ENCODE measurements at regions not wholly inside any gene's neighbourhood (a gene's known extent, or its start where the extent isn't known, plus 50 kb on each side); places are given as distances from the start of the nearest gene placed in this dataset.
"Not testable (repeated sequence)": the region's sequence is repeated elsewhere in the genome, so short reads cannot be mapped to it uniquely, and the experiment has no call there.

DNA sequence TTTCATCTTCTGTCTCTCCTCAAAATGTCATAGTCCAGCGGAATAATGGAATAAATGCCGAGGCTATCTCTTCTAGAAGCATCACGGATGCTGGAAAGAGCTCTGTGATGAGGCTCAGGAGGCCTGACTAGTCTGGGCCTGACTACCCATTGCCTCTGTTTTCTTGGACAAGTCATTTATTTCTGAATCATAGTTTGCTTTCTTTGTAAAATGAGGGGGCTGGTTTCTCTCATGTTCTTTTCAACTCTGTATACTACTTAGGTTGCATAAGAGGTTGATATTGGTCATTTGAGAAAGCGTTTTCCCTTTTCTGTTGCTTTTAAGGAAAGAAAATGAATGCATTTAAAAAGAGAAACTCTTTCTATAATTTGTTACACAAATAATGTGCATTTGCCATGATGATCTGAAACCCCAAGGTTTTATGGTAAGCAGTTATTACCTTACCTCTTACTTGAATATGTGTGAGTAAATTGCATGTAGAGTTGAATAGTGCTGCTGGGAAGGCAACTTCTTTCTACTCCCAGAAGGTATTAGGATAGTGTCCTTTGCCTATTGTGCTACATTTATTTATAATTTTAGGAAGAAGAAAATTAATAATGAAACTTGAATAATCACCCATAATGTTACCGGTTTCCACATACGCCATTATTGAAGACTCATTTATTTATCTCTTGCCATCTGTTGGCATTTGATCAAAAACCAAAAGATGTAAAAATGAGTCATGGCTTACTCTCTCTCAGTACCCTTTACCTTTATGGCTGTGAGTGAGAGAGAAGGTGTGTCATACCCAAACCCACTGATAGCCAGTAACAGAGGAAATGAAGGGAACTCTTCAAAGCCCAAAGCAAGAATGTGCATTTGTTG is 179.1 kb downstream of the FASLG start:
- no peak for DNase-seq (ENCODE audit: low read depth)

DNA sequence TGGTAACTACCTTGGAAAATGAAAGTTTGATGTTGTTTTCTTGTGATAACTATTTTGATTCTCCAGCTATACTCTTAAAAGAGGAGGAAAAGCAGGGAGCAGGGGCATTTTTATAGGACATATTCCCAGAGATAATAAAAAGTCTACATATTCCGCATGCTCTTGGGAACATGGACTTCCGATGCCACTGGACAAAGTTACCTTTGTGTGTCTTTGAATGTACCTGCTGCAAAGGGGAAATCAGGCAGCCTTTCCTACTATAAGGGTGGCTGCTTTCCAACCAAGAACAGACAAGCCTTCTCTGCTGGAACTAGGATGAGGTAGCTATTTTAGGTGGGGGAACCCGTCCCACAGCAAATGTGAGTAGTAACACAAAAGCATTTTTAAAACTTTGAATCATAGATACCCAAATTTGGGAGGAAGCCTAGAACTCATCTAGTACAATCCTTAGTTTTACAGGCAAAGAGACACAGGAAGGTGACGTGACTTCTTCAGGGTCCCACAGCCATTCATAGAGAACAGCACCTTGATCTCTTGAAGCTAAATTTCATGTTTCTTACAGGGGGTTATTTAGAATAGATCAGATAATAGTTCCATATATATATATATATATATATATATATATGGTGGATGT is 179.9 kb downstream of the FASLG start:
- DNase-seq (ENCODE audit: low read depth) = no peak

DNA sequence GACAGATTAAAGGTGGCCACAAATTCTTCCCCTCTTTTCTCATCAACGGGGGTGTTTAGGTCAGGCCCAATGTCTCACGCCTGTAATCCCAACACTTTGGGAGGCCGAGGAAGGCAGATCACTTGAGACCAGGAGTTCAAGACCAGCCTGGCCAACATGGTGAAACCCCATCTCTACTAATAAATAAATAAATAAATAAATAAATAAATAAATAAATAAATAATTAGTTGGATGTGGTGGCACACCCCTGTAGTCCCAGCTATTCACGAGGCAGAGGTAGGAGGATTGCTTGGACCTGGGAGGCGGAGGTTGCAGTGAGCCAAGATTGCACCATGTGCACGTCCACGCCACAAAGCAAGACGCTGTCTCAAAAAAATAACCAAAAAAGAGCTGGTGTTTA is 180.7 kb downstream of the FASLG start:
- DNase-seq (ENCODE audit: low read depth) = not testable (repeated sequence)

DNA sequence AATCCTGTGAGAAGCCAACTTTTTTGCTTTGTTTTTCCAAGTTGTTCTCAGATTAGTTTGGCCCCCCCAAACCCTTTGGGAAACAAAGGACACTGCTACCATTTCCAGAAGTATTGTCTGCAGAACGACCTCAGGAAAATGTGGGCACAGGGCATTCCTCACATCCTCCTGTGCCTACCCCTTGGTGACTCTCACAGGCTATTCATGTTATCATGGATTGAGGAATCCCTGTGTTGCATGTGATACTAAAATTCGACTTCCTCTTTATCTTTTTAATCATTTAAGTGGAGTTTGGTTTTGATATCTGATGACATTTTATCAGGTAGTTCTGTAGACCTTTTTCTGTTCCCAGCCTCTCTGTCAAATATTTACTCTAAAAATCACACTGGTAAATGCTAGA is 184.5 kb downstream of the FASLG start:
- DNase-seq (ENCODE audit: low read depth) = no peak

DNA sequence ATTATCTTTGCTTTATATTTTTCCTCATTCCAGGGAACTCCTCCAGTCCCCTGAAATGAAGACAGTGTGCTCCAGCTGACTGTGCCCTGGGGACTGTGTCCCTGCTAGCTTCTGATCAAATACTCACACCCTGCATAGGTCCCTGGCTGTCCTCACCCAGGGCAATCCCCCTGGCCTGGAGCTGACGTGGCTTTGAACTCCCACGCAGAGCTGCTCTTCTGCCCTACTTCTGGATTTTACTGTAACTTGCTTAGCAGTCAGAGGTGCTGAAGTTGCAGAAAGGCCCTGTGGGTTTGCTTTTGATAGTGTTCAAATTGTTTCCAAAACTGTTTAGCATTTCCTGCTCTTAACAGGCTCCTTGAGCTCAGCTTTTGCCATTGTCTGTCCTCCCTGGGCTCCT is 186.5 kb downstream of the FASLG start:
- DNase-seq (ENCODE audit: low read depth) = no peak

DNA sequence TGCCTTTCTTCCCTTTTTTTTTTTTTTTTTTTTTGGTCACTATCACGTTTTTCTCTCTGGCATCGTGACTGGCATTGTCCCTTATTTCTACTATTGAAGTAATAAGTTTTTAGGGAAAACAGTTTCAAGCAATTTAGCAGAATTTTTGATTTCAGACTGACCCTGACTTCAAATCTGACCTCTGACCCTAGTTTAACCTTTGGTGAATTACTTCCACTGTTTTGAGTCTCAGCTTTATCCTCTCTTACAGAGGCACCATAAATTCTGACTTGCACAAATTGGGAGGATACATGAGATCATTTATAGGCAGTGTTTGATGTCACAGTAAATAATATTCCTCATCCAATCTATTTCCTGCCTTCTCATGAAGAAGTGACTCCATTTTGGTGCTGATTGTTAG is 187.0 kb downstream of the FASLG start:
- no peak for DNase-seq (ENCODE audit: low read depth)

DNA sequence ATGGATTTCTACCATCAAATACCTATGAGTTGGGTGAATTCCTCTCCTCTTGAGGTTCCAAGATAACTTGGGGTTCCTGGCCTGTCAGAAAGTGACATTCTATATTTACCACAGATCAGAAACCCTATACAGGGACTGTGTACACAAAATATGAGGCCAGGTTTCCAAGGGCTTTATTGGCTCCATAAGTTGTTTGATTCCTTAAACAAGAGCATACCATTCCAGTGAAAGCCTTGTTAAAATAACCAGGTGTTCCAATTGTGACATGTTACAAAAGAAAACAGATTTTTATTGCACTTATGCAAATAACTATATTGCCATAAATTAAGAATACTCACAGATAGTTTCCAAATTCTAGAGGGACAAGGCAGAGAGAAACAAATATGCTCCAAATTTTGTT is 188.9 kb downstream of the FASLG start:
- not testable (repeated sequence) for DNase-seq (ENCODE audit: low read depth)

DNA sequence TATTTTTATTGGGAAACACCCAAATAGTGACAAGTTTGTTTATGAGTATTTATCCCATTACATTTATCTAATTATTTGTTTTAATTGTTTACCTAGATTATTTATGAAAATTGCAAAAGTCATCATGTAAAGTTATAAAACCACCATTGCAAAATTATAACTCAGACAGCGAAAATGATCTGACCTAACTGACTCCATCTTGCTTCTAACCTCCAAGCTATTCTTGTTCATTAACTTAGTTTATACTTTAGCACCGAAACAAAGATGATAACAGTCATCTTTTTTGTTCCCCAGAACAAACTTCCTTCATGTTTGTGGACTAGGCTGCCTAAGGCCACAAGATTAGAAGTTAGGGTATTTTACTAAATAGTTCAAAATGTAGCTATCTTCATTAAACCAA is 190.8 kb downstream of the FASLG start:
- DNase-seq (ENCODE audit: low read depth) = no peak

DNA sequence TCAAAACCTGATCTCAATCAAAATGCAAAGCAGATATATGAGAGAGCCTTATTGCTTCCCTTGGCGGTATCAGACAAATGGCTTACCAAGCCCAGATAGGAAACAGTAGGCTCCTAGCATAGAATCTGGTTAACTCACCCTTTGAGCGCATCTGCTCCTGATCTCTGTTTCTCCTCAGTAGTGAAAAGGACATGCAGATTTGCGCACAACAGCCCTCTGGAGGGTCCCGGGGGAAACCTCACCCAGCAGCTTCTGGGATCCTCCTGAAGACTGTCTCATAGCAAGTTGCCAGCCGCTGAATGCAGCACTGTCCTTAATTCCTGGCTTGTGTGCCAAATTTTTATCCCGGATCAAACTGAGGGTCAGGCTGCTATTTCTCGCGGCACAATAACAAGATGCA is 192.2 kb downstream of the FASLG start:
- no peak for DNase-seq (ENCODE audit: low read depth)

DNA sequence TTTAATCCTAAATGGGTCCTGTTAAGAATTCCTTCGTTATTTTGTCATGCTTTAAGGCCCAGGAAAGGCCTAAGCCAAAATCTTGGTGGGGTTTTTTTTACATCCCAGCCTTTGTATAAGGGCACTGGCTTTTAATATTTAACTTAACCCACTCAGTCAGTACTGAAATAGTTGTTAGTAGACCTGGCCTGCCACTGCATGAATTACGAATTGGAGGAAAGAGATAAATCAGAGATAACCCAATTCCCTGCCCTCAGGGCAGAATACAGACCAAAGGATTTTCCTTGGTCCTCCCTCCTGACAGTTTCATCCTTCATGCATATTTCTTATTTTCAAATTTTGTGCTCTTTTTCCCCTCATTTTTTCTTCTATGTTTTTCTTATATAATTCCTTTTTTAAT is 193.0 kb downstream of the FASLG start:
- no peak for DNase-seq (ENCODE audit: low read depth)

DNA sequence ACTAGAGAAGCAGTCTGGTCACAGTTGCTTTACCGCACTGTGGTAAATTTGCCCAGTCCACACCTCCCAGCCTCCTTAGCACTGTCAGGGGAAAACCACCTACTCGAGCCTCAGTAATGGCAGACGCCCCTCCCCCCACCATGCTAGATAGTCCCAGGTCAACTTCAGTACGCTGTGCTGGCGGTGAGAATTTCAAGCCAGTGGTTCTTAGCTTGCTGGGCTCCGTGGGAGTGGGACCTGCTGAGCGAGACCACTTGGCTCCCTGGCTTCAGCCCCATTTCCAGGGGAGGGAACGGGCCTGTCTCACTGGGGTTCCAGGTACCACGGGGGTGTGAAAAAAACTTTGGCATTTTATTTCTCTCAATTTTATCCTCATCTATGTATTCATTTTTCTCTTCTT is 194.8 kb downstream of the TNFSF18 start:
- DNase-seq (ENCODE audit: low read depth) = not testable (repeated sequence)

DNA sequence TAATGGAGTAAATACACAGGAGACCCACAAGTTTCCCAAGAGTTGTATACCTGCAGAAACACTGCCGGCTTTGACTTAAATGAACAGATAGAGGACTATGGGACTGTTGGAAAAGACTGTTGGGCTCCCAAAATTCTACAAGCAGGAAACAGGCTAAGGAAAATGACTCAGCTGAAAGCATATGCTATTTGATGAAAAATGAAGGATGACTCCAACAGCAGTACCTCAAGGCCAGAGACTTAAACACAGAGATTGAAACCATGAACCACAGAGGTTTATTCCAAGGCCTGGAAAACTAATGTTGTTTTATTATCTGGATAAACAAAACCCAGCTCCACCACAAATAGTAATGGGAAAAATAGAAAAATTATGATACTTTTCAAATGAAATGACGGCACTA is 187.7 kb downstream of the TNFSF18 start:
- DNase-seq (ENCODE audit: low read depth) = no peak

DNA sequence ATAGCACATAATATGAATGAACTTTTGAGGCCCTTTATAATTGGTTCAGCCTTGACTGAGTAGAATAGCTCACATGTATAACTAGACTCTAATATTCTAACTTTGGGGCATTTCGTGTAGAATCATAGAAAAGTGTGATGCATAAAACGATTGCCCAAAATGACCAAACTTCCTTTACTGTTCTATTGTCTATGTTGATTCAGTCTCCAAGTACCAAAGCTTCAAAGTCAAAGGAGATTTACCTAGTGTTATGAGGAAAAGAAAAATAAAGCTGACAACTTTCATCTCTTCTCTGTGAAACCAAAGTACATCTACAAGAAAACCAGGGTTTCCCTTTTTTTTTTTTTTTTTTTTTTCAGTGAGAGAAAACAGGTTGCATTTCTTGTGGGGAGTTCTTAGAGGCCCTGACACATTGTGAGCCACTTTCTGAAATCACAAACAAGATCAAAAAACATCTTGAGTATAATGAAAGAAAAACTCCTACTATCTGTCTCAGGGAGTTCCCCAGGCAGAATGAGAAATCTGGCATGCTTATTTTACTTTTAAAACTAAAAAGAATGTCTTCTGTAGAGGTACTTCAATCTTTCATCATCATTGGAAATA is 183.4 kb downstream of the TNFSF18 start:
- no peak for DNase-seq (ENCODE audit: low read depth)

DNA sequence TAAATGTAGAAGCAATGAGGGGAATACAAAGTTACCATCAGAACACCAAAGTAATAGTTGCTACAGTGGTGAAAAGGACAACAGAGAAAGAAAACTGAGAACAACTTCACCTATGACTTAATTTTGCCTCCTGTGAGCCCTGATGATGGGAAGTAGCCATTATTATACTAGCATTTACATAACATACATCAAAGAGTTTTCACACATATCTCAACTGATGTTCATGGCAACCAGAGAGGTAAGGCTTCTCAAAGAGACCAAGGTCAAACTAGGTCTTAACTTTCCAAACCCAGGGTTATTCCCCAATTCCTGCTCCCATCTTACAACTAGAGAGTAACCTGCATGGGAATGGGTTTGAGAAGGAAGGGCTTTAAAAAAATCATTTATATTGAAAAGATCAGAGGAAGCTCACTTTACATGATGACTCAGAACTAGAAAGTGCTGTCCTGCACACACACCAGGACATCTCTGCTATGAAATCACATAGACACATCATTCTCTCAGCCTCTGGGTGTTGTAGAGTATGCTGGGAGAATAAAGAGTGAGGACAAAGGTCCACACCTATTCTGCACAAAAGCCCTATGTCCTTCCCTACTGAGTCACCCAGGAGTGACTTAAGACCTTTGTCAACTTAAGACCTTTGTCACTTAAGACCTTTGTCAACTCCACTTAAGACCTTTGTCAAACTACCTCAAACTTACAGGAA is 179.7 kb downstream of the TNFSF18 start:
- DNase-seq (ENCODE audit: low read depth) = no peak

DNA sequence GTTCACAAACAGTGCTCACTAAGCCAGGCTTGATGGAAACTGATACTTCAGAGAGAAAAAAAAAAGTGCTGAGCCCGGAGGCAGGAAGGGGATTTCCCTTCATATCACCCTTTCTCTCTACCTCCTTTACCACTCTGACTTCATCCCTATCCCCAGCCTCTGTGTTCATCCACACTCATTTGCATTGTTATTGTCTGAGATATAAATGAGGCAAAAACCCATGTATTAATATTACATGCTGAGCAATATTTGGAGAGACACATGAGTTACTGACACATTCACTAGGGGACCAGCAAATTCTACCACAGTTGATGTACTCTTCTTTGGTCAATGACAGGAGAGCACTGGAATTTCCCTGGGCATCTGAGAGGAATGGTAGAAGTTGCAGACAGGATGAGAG is 175.8 kb downstream of the TNFSF18 start:
- no peak for DNase-seq (ENCODE audit: low read depth)

DNA sequence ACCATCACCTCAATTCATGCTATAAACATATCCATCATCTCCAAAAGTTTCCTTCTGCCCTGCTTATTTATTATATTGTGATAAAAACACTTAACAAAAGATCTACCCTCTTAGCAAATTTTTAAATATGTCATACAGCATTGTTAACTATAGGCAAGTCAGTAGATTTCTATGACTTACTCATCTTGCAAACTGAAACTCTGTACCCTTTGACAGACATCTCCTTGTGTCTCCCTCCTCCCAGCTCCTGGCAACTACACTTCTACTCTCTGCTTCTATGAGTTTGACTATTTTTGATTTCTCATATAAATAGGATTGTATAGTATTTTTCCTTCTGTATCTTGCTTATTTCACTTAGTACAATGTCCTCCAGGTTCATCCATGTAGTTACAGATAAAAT is 174.8 kb downstream of the TNFSF18 start:
- no peak for DNase-seq (ENCODE audit: low read depth)

DNA sequence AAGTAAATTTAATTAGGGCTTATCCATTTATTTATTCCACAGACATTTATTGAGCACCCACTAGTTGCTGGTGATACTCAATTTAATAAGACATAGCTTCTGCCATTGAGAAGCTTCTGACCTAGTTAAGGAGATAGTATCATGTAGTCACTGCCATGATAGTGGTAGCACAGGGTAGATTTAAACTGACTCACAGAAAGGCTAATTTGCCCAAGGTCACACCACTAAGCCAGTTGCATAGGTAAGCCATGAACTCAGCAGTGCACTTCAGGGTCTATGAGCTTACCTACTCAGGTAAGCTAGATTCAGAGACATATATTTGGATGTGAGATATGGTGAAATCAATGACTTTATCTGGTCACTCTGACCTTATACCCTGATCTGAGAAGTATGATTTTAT is 168.4 kb downstream of the TNFSF18 start:
- DNase-seq (ENCODE audit: low read depth) = no peak

DNA sequence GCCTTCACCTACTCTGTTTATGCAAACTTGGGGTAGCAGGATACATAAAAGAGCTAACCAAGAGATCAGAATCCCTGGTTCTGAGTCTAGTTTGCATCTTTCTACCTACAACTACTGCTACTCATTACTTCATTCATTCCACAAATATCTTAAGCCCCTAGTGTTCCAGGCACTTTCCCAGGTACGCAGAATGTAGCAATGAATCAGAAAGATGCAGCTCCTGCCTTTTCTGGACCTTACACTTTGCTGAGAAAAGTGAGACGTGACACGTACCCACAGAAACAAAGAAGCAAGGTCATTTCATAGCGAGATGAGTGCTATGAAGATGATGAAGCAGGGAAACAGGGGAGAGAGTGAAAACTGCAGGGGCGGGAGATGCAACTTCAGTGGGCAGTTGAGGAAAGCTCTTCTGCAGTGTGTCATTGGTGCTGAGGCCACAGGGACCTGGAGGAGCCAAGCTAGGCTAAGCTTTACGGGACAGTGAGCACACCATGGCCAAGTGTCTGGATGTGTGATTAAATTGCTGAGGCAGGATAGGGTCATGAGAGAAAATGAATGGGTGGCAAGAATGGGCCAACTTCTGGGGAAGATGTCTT is 167.9 kb downstream of the TNFSF18 start:
- no peak for DNase-seq (ENCODE audit: low read depth)

DNA sequence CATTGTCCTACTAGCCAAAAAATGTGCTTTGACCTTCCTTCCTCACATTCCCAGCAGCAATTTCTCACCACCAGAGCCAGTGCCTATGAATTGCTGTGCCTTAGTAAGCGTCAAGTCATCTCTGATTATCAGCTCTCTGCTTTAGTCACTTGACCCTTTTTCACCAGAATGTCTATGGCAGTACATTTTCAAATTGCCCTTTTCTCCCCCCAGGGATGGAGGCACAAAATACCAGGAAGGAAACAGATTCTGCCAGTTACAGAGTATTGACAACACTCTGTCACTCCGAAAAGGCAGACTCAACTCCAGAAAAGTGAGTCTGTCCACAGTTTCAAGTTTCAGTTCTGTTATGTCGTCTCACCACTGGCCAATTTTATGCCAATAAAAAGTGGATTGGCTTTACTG is 167.4 kb downstream of the TNFSF18 start:
- no peak for DNase-seq (ENCODE audit: low read depth)

DNA sequence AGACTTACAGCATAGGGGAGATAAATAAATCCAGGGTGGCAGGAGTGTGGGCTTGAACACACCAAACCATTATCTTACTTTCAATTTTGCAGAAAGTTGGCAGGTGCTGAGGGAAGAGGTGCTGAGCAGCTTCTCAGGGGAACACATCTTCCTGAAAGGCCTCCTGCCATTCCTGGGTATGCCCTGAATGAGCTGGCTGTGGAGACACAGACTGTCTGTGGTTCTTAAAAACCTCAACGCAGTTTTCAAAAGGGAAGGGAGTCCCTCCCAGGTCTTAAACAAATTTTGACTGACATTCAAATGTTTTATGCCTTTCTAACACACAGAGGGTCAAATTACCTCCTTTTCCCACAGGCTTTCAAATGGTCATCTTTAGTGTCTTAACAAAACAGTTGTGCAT is 166.9 kb downstream of the TNFSF18 start:
- DNase-seq (ENCODE audit: low read depth) = no peak

DNA sequence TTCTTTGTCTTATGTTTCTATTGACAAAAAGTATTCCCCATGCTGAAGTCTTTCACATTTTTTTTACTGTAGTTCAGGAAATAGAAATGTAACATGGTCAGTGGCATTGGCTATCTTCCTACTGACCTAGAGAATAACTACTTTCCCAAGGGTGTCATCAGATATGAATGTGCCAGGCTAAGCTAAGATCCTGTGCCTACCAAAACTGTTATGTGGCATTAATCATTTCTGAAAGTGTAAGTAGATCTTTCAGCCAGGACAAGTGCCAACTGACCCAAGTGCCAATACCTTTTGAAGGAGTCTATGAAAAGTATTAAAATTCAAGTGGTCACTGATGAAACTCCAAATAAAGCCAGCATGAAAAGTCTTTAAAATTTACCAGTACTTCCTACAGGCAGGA is 165.3 kb downstream of the TNFSF18 start:
- DNase-seq (ENCODE audit: low read depth) = no peak

DNA sequence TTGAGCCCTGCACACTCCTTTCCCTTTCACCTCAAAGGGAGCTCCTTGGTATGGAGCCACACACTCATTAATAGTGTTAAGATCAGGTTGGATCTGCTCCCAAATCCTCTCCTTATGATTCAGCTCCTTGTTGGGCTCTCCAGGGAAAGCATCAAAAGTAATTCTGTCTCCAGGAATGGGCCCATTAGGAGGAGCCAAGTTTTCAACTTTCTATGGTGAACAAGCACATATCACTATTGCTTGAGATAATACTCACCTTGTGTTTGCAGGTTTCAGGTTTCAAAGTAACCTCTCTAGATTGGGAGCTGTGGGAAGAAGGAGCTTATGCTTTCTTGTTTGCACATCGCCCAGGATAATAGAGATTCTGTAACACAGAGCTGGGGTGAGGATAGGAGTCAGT is 164.8 kb downstream of the TNFSF18 start:
- no peak for DNase-seq (ENCODE audit: low read depth)
